GM19023 (cell line): ENCODE measurements at regions not wholly inside any gene's neighbourhood (a gene's known extent, or its start where the extent isn't known, plus 50 kb on each side); places are given as distances from the start of the nearest gene placed in this dataset.

Experiments
- ATAC-seq: cut with Tn5 transposase; IDR thresholded peaks from one replicate; pipeline ENCODE4 v1.9.1; 2021; ENCODE audit warnings: mild to moderate bottlenecking, moderate library complexity; ENCODE audit not compliant: unreplicated experiment

DNA sequence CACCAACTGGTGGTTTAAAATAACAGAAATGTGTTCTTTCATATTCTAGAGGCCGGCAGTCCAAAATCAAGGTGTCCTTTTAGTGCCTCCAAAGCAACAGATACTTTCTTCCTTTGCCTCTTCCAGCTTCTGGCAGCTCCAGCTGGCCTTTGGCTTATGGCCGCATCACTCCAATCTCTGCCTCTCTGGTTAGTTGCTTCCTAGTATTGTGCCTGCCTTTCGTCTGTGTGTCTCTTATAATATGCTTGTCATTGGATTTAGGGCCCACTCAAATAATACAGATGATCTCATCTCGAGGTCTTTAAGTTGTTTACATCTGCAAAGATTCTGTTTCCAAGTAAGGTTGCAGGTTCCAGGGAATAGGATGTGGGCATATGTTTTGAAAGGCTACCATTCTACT lies 855.2 kb upstream of the ID2 start:
- ATAC-seq, result no peak

DNA sequence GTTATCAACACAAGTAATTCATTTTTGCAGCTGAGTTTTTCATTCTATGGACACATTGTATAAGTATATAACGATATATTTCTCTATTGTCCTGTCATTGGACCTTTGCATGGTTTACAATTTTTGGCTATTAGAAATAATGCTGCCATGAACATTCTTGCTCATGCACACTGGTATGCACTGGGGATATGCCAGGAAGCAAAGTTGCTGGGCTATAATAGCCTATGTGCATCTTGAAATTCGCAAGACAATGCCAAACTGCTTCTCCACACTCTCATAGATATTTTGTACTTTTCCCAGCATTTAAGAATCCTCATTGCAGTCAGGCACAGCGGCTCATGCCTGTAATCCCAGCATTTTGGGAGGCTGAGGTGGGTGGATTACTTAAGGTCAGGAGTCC lies 852.6 kb upstream of the ID2 start:
- ATAC-seq, result no peak

DNA sequence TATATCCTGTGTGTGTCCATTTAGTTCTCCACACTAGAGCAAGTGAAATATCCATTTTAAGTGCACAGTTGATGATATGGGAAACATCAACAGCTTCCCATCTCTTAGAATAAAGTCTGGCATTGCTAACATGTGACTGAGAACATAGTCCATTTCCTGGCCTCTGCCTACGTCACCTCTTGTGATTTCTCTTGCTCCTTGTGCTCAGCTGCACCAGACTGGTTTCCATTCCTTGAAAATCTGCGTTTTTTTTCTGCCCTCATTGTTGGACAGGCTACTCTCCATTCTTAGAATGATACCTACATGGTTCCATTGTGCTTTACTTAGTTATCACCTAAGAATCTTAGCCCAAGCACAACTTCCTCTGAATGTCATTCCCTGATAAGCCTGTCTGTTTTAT lies 851.2 kb upstream of the ID2 start:
- ATAC-seq, result no peak

DNA sequence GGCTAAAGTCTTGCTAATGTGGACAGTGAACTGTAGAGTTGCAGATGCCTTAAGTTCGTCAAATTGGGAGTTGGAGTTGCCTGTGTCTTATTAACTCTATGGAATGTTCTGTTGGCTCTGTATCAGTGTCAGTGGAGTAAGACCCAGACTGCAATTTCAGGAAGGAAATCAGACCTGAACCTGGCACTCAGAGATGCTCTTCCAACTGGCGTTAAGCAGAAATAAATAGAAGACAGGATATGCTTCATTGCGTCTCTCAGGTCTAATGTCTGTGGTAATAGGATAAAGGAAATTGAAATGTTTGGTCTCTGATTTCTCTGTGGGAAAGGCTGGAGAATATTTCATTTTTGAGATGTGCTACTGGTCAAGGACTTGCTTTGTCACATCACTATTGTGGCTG lies 846.7 kb upstream of the ID2 start:
- ATAC-seq, result no peak

DNA sequence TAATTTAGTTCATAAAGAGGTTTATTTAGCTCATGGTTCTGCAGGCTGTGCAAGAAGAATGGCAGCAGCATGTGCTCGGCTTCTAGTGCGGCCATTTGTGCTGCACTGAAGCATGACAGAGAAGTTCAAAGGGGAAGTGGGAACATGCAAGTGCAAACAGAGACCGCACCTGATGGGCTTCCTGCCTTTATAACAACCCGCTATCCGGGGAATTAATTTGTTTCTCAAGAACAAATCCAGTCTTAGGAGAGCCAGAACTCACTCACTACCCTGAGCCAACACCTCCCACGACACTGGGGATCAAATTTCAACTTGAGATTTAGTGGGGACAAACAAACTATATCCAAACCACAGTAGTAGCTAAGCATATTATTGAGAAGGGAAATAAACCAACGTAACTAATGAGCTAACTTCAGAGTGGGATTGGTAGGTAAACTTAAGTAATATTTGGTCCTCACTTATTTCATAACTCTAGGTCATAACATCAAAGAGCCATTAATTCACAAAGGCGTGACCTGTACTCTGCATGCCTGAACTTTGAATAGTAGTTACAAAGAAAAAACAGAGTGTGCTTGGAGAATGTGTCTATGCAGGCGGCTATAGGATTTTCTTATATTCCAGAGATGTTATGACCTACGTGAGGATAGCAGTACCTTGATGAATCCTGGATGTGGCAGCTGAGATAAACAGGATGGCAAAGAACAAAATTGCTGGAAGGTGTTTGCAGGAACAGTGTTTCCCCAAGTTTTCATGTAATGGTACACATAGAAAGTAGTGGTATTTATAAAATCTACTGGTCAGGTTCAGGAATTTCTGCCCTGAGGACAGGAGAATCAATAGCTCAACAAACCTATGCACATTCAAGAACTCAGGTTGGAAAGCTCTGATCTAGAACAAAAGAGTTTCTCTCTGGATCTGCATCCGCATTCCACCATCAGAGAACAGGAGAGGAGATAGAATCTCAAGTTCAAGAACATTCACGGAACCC lies 845.9 kb upstream of the ID2 start:
- ATAC-seq, result peak; percentile 83

DNA sequence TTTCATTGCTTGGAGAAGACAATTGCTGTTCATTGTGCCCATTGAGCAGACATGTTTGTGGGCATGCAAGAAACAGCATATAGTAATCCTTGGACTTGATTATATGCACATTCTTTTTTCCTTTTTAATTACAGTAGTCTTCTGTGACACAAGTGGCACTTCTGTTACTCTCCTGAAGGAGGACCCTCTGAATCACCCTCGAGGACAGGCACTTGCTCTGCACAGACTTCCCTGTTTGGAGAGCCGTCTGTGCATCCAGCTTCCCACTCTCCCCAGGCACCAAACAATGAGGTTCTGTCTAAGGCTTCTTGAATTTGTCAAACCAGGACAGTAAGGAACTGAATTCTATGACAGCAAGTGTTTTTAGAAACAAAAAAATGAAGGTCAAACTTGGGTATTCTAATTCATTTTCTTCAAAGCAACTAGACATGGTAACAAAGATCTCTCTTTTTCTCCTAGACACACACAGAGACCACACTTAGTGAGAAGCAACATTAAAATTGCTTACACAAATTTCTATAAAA lies 844.6 kb upstream of the ID2 start:
- ATAC-seq, result no peak

DNA sequence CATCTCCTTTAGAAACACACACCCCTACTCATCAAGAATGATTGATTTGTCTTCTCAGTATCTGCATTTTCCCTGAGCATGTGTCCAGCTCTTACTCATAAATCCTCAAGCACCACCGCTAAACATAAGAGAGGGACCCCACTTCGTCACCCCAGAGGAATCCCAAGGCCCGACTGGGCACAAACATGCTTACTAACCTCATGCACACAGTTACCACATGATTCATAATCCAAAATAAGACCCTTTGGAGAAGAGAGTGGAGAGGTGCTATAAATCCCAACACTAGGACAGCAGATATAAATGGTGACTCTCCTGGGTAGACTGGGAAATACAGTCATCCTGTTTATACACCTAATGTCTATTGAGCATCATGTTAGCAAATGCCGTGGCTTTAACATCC lies 843.2 kb upstream of the ID2 start:
- no peak for ATAC-seq

DNA sequence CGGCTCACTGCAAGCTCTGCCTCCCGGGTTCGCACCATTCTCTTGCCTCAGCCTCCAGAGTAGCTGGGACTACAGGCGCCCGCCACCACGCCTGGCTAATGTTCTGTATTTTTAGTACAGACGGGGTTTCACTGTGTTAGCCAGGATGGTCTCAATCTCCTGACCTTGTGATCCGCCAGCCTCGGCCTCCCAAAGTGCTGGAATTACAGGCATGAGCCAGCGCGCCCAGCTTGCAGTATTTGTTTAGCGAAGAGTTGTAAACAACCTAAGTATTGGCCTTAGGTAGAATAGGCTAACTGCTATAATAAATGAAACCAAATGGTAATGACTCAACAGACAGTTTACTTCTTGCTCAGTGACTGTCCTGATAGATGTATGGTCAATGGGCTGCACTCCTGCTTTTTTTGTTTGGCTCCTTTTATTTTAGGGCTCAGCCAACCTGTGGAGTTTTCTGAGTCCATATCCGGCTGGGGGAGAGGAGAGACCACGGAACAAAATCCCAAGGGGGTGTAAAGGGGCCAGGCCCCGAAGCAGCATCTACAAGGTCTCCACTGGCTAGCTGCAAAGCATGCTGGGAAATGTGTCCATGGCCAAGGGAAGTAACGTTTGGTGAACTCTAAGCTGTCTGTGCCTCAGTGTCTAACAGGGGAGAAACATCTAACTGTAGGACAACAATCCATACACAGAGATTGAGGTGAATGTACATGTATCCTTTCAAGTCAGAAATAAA lies 841.0 kb upstream of the ID2 start:
- no peak for ATAC-seq

DNA sequence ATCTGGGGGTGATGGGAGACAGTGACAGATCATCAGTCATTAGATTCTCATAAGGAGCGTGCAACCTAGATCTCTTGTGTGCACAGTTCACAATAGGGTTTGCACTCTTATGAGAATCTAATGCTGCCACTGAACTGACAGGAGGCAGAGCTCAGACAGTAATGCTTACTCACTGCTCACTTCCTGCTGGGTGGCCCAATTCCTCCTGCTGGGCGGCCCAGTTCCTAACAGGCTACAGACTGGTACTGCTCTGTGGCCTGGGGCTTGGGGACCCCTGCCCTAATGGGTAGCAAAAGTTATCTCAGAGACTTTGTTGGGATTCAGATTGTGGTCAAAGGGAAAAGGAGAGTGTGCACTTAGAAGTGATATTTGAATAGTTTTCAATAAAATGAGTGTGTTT lies 840.1 kb upstream of the ID2 start:
- ATAC-seq, result no peak

DNA sequence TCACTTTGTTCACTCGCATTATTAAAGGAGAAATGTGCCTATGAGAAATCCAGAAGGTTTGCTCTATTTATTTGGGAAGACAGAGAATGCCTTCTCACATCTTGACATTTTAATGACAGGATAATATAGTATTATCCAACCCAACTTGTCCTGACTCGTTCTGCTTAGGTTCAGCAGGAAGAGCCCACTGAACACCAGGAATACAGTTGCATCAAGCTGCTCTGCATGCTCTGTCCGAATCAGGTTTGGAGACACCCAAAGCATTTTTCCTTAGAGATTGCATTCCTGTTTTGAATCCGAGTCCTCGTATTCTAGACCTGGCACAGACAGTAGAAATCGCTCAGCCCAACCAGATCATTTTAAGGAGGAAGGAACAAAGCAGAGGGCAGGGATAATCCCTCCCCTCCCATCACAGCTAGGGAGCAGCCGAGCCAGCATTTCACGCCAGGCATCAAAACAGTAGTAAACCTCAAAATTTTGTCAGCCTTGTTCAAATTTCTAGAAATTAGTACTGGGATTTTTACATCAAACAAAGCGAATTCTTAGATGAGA lies 837.4 kb upstream of the ID2 start:
- ATAC-seq, result no peak

DNA sequence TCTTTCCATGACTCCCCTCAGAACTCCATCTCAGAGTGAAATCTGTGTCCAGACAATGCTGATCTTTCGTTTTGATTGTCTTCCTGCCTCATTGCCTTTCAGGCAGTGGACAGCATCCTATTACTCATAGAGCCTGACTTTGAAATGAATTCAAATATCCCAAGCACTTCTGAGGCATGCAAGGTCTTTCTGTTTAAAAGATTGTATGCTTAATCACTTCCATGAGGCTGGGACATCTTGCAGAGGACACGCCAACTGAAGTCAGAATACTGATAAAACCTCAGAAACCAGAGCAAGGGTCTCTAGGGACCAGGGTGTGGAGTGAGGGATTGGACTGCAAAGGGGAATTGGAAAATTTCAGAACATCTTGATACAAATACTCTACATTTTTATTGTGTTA lies 836.5 kb upstream of the ID2 start:
- ATAC-seq, result no peak

DNA sequence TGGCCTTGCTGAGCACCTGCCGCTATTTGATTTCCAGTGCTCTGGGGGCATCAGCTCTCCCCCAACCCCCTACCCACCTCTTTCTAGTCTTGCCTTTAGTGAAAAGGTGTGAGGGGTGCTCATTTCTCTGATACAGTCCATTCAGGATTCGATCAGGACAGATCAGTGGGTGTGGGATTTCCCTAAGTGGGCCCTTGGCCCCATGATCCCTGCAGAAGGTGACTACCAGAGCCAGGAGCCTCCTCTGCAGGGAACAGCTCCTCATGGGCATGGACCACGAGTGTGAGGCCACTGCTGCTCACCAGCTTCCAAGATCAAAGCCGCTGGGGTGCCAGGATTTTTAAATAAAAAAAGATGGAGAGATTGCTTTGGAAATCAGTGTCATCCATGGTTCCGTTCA lies 835.2 kb upstream of the ID2 start:
- ATAC-seq, result no peak

DNA sequence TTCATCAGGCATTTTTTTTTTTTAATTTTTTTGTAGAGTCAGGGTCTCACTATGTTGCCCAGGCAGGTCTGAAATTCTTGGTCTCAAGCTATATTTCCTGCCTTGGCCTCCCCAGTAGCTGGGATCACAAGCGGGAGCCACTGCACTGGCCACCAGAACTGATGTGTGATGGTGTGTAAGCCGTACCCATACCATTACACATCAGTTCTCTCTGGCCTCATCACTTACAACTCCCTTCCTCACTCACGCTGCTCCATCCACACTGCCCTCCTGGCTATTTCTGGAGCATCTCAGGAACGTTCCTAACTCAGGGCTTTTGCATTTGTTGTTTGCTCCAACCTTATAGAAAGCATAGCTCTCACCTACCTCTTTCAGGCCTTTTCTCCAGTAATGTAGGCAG lies 834.5 kb upstream of the ID2 start:
- no peak for ATAC-seq

DNA sequence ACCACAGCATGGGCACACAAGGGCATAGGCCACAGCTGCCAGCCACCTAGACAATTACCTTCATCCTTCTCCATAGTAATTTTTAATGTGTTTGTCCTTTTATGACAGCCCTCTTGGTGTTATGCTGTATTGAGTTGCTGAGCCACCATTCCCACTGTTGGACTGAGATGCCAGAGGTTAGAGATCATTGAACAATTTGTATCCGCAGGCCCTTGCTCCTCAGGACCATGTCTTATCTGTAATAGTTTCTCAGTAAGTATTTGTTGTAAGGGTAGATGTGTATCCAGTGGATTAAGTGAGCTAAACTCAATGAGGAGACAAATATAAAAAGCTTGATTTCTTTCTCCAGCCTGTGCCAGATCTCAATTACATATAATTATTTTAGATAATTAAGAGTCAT lies 832.8 kb upstream of the ID2 start:
- no peak for ATAC-seq

DNA sequence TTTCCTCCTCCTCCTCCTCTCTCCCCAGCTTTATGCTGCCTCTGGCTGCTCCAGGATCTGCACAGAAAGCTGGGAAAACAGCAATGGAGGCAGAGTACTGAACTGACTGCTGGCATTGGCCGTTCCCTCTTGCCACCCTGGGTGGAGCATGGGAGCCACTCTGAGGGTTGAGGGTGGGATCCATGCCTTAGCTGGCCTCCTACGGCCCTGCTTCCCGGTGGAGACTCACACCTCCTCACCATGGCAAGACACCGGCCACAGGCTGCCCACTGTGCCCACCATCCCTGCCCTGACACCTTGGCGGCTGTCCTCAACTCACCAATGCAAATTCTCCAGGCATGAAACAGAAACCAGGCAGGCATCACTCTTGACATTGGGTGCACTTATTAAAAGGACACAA lies 832.3 kb upstream of the ID2 start:
- no peak for ATAC-seq

DNA sequence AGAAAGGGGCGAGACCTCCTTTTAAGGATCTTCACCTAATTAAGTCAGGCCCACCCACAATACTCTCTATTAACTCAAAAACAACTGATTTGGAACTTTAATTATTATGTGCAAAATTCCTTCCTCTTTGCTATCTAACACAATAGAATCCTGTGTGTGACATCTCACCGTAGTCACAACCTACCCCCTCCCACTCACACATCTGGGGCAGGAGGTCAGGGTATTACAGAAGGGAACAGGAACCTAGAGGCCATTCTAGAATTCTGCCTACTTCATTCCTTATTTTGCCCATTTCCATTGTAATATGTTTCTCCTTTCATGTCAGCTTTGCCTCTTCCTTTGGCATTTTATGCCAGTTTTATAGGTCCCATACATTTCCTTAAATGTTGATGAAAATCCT lies 829.3 kb upstream of the ID2 start:
- no peak for ATAC-seq

DNA sequence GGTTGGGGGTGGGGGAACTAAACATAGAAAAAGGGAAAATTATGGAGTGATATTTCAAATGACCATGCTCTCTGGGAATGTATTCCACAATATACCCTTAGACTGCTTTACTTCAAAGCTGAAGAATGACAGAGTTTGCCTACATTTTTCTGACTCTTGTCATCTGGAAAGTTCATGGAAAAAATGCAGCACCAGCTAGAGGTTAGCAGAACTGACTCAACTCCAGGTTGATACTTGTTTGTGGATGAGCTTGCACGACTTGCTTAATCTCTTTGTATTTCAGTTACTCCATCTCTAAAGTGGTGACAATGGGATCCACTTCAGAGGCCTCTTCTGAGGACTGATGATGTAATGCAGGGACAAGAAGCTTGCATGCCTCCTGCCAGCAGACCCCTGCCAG lies 824.0 kb upstream of the ID2 start:
- no peak for ATAC-seq

DNA sequence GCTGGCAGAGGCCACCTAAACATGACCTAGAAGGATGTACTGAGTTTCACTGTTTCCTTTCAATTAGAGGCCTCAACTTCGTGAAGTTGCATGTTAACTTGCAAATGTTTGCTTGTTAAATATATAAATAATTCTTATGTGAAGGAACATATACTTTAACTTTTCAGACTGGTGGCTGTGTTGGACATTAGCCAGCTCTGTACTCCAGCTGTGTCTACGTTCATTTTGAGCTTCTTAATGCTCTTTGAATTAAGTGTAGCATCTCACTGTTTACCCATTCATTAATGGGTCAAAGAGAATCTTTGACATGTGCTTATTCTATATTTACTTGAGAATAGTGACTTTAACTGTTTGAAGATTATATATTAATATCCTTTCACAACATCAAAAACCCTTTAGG lies 823.2 kb upstream of the ID2 start:
- ATAC-seq, result no peak

DNA sequence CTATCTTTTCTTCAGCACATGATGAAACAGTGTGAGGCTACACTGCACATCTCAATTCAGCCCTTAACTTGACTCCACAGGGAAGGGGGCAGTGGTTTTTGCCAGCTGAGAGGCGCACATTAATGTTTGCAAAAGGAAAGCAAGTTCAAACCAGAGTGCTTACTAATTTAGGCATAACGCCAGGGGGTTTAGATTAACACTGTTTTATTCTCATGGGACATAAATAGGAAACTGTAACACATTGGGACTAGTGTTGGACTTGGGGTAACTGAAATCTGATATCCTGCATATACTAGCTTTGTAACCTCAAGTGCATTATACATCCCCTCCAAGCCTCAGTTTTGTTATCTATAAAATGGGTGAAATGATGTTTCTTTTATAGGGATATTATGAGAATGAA lies 821.2 kb upstream of the ID2 start:
- ATAC-seq, result no peak

DNA sequence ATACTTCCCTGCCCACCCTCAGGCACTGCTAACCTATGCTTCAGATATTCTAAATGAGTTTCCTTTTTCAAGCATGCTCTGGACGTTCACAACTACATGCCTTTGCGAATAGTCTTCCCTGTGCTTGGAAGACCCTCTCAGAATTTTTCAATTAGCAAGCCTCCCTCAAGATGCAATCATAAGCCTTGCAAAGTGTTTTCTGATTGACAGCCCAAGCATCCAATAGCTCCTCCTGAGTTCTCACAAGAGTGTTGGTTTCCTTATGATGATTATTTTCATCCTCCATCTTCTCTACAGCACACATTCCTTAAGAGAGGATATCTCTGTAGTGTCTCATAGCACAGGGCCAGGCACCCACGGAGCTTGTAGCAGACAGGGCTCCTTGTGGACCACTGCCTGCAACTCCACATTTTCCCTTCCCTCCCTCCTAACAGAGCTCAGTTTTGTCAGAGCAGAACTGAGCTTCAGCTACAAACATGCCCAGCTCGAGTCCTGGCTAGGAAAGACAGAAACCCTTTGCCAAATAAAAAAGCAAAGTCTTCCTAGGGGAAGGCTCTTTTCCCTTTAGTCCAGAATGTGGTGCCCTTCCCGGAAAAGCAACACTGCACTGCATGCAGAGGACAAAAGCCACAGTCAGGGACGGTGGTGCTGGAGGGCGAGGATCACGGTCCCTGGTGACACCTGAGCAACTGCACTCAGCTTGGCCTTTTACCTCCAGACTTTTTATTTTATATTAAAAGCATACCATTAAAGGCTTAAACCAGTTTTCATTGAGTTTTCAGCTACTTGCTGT lies 819.8 kb upstream of the ID2 start:
- no peak for ATAC-seq

DNA sequence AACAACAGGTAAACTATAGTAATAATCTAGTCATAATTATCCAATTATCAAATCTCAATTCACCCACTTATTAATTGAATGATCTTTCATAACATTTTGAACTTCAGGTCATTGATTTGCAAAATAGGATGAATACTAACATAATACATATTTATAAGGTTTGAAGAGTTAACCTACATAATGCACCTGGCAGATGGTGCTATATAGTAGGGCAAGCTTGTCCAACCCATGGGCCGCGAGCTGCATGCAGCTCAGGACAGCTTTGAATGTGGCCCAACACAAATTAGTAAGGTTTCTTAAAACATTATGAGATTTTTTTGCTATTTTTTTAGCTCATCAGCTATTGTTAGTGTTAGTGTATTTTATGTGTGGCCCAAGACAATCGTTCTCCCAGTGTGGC lies 815.8 kb upstream of the ID2 start:
- no peak for ATAC-seq
